Tibial nerve (tissue), 4 donors: ENCODE measurements at regions not wholly inside any gene's neighbourhood (a gene's known extent, or its start where the extent isn't known, plus 50 kb on each side); places are given as distances from the start of the nearest gene placed in this dataset.

Source experiments
- EP300 ChIP-seq, 2 donors: sonication (generic); formaldehyde crosslinking; IDR thresholded peaks; one replicate each; pipeline ENCODE4 v1.6.1; 2017; ENCODE audit warnings: antibody characterized with exemption in 2 of 2, mild to moderate bottlenecking in 1 of 2
- POLR2A ChIP-seq, 2 donors: fragments of 450-650 bp; IDR thresholded peaks; one replicate each; pipeline ENCODE4 v1.6.1; 2017; ENCODE audit warnings: antibody characterized with exemption in 2 of 2, mild to moderate bottlenecking in 2 of 2, moderate library complexity in 2 of 2
- TF ChIP-seq, protein P1 (sequence below), 5 experiments: fragments of 200-600 bp in 3 of 5; fragments of 450-650 bp in 2 of 5; sonication (generic) in 3 of 5; IDR thresholded peaks; one replicate each; pipeline ENCODE4 v1.5.1; 2016 to 2019; ENCODE audit warnings: antibody characterized with exemption in 5 of 5, mild to moderate bottlenecking in 3 of 5, moderate library complexity in 2 of 5

DNA sequence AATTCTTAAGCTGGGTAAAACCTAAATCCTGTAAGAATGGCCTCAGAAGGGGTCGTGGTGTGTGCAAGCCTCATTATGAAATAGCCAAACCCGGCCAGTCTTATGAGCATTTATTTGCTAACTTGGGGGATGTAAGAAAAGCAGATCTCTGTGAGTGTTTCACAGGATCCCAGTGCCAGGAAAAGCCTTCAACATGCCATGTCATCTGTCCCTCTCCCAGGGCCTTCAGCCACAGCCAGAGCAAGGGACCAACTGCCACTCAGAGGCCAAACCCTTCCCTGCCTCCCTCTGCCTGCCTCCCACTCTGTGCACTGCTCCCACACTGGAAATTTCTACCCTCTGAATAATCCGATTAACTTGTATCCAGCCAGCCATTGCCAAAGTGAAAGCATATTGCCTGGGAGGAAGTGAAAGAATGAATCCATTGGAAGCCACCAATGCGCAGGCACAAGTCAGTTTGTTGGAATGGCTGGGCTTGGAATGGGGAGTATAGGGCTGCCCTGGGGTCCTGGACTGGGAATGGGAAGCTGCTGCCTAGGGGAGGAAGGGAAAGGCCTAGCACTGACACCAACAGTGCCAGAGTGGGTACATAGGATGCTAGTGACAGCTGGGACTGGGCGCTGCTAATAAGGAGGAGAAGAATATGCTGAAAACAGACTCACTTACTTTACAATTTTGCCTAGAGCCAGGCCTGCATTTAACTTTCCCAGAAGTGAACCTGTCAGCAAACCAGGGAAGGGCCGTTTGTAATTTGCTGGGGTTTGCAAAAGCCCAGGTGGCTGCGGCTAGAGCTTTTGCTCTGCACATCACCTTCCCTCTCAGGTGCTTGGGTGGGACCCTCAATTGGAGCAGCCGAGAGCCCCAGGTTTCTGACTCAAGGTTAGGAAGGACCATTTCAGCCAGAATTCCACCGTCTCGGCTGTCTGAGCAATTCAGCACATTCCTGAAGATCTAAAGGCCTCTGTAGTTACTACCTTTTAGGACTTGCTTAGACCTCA is 146.6 kb upstream of the NCK2 start:
- TF ChIP-seq, protein P1, sequence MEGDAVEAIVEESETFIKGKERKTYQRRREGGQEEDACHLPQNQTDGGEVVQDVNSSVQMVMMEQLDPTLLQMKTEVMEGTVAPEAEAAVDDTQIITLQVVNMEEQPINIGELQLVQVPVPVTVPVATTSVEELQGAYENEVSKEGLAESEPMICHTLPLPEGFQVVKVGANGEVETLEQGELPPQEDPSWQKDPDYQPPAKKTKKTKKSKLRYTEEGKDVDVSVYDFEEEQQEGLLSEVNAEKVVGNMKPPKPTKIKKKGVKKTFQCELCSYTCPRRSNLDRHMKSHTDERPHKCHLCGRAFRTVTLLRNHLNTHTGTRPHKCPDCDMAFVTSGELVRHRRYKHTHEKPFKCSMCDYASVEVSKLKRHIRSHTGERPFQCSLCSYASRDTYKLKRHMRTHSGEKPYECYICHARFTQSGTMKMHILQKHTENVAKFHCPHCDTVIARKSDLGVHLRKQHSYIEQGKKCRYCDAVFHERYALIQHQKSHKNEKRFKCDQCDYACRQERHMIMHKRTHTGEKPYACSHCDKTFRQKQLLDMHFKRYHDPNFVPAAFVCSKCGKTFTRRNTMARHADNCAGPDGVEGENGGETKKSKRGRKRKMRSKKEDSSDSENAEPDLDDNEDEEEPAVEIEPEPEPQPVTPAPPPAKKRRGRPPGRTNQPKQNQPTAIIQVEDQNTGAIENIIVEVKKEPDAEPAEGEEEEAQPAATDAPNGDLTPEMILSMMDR (IDR thresholded peaks at IDR 0.05): no peak
- TF ChIP-seq EP300 (IDR thresholded peaks at IDR 0.05) (no peak), POLR2A (IDR thresholded peaks at IDR 0.05) (no peak)
